Dermis microvascular lymphatic vessel endothelial cell (primary cell): ENCODE measurements at regions not wholly inside any gene's neighbourhood (a gene's known extent, or its start where the extent isn't known, plus 50 kb on each side); places are given as distances from the start of the nearest gene placed in this dataset.
"Not testable (repeated sequence)": the region's sequence is repeated elsewhere in the genome, so short reads cannot be mapped to it uniquely, and the experiment has no call there.

ENCODE experiments used
- DNase-seq, 2 donors: peaks; one replicate each; pipeline versions ENCODE4 v3.0.0 to v3.0.0-alpha.2; 2010; ENCODE audit warnings: low read depth in 2 of 2

DNA sequence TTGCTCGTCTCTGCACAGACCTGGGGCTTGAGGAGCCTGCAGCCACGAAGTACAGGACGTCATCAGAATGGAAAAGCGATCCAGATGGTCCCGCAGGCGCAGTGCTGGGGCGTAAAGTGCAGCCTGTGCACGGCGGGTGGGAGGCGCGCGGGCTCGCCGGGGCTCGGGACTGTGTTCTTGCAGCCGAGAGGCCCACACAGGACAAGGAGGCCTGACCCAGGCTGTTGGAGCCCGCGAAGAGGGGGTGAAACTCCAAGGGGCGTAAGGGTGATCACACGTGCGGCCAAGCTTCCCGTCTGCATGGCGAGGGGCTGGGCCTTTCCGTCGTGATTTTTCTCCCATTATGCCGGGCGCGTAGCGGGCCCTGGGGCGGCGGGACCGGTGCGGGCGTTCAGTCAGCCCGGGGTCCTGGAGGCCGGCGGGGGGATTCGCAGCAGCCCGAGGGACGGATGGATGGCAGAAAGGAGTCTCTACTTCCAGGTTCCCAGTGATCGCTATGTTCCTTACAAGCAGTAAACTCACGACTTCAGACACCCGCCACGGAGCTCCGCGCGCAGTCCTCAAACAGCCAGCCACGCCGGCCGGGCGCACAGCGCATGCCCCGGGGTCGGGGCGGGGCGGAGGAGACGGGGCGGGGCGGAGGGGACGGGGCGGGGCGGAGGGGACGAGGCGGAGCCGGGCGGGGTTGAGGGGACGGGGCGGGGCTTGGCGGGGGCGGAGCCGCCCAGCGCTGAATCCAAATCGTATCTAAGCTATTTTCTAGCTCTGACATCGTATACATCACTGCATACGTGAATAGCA is 141.0 kb upstream of the KCNJ18 start:
- peak; percentile 51 to 86 for DNase-seq

DNA sequence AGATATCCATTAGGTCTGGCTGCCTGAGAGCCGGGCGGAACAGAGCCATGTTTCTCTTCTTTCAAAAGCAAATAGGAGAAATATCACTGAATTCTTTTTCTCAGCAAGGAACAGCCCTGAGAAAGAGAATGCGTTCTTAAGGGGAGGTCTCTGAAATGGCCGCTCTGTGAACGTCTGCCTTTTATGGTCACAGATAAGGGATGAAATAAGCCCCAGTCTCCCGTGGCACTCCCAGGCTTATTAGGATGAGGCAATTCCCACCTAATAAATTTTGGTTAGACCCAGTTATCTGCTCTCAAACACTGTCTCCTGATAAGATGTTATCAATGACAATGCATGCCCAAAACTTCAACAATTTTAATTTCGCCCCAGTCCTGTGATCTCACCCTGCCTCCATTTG is 133.4 kb upstream of the KCNJ18 start:
- DNase-seq, result not testable (repeated sequence)

DNA sequence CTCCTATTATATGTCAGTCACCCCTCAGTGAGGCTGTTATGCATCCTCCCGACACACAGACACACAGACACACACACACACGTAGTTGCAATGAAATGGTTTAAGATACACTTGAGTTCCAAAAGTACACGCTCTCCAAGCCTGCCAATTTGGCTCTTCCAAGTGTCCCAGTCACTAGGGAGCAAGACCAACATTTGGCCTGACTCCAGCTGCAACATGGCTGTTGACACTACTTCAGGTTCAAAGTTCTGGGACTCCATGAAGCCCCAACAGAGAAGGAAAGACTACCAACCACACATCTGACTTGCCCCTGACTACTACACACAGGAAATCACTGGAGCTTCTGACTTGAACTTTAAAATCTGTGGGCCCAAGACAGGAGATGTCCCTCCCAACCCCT is 128.1 kb upstream of the KCNJ18 start:
- no peak for DNase-seq

GRCh38 chr17:21564757-21565156 is 127.6 kb upstream of the KCNJ18 start:
- not testable (repeated sequence) for DNase-seq

DNA sequence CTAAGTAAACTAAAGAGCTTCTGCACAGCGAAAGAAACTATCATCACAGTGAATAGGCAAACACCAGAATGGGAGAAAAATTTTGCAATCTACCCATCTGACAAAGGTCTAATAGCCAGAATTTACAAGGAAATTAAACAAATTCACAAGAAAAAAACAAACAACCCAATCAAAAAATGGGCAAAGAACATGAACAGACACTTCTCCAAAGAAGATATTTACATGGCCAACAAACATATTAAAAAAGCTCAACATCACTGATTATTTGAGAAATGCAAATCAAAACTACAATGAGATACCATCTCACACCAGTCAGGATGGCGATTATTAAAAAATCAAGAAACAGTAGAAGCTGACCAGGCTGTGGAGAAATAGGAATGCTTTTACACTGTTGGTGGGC is 121.9 kb upstream of the KCNJ18 start:
- DNase-seq, result not testable (repeated sequence)

DNA sequence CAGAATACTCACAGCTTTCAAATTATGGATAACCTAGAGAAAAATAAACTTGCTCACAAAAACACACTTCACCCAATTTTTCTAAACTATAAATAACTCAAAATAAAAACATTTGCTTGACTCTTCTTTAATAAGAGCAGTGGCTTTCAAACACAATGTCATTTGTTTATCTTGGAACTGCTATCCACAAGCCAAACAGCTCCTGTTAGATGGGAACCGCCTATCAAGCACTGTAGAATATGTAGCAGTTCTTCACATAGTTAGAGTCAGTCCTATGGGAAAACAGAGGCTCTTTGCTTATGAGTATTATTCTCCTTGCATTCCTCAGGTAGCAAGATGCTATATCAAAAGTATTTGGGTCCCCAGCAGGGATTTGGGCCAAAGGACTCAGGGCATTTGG is 120.2 kb upstream of the KCNJ18 start:
- DNase-seq, result not testable (repeated sequence)

- DNase-seq, result not testable (repeated sequence)
These were observed 118.9 kb upstream of the KCNJ18 start for GRCh38 chr17:21573271-21573960.

DNA sequence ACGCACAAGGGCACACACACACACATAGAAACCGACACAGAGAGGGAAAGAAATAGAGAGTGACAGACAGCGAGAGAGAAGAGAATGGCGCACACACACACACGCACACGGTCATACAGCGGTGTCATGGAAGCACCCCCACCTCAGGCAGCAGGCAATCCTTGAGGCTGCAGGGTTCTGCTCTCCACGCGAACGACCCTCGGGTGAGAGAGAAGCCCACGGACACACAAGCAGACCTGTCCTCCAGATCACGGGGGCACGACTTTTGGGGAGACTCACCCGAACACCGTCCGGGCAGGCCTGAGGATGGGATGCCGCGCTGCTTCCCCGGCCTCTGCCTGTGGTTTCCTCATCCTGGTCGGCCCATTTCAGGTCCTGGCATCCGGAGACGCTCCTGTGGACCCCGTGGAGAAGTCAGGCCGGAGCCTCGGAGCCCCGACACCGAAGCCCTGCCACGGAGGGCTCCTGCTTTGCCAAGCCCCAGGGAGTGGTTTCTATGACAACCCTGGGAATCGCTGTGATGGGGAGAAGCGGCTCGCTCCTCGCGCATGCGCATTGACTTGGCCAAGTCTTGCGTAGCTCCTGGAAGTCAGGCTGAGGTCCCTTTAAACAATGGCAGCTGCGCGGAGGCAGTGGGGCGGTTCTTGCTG is 118.2 kb upstream of the KCNJ18 start:
- peak in 1 of 2 donors; percentile 8 for DNase-seq

GRCh38 chr17:21574611-21575255 is 117.6 kb upstream of the KCNJ18 start:
- not testable (repeated sequence) for DNase-seq

- not testable (repeated sequence) for DNase-seq
These were observed 113.5 kb upstream of the KCNJ18 start for GRCh38 chr17:21578783-21579182.

DNA sequence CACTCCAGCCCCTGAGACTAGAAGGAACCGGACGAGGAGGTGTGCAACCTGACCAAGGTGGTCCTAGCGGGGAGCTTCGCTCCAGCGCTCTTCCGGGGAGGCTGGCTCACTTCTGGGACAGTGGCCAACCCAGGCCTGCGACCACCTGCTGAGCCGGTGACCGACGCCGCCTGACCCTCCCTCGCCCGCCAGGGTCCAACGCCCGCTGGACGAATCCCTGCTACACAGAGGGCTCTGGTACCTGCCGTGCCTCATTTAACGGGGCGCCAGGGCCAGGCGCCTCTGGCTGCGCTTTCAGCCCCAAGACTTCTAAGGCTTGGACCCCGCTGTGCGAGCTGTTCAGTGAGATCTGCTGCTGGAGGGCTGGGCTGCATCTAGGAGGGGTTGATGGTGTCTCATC is 99.5 kb upstream of the KCNJ18 start:
- no peak for DNase-seq

DNA sequence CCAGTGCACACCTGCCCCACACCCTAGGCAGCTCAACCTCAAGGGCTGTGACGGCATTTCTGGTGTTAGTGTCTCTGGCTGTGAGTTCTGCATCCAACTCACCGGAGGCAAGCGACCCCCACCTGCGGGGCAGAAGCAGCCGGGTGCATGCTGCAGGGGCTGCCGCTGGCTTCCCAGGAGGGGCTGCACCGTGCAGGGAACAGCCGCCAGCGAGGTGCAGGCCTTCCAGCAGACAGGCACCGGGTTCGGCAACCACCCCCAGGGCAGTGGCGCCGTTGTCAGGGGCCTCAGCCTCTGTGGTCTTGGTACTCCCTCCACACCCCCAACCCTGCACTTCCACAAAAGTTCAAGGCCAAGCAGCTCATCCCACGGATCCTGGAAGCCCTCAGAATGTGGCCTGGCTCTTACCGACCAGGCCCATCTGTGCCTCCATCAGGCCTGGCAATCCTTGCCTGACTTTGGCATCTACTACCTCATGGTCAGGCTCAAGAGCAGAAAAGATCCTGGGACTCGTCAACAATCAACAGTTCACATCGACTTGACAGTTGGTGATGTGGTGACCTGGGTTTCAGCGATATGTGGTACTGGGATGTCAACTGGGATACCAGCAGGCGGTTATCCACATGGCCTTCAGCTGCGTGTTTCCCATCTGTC is 98.7 kb upstream of the KCNJ18 start:
- DNase-seq, result not testable (repeated sequence)

- DNase-seq, result no peak
These were observed 97.2 kb upstream of the KCNJ18 start for GRCh38 chr17:21595086-21595485.

DNA sequence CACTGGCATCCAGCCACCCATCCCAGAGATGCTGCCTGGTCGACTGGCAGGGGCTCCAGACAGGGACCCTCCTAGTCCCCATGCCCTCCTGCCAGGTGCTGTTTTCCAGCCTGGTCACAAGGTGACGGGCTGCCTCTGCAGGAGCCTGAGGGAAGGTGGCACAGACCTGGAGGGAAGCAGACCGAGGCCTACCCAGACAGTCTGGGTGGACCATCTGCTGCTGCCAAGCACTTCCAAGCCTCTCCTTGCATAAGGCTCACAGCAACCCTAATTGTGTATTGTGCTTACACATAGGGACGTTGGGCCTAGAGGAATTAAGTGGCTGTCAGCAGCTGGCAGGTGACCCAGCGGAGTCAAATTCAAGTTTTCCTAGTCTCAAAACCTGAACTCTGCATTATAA is 90.1 kb upstream of the KCNJ18 start:
- no peak for DNase-seq

DNA sequence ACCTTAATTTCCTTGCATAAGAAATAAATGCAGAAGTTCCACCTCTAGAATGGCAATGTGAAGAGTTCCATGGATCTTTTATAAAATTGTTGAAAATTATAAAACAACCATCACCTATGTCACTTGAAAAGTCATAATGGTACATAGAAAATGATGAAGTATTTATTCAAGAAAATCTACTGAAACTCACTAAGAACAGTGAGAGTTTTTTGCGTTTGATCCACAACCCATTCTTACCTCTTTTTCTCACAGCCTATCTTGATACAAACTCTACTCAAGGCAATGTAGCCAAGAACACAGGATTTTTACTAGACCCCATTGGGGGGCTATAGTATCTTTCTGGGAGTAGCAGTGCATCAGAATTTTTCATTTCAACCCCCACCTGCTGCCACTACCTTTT is 89.0 kb upstream of the KCNJ18 start:
- DNase-seq, result not testable (repeated sequence)

GRCh38 chr17:21611443-21611842 is 80.9 kb upstream of the KCNJ18 start:
- DNase-seq, result not testable (repeated sequence)

DNA sequence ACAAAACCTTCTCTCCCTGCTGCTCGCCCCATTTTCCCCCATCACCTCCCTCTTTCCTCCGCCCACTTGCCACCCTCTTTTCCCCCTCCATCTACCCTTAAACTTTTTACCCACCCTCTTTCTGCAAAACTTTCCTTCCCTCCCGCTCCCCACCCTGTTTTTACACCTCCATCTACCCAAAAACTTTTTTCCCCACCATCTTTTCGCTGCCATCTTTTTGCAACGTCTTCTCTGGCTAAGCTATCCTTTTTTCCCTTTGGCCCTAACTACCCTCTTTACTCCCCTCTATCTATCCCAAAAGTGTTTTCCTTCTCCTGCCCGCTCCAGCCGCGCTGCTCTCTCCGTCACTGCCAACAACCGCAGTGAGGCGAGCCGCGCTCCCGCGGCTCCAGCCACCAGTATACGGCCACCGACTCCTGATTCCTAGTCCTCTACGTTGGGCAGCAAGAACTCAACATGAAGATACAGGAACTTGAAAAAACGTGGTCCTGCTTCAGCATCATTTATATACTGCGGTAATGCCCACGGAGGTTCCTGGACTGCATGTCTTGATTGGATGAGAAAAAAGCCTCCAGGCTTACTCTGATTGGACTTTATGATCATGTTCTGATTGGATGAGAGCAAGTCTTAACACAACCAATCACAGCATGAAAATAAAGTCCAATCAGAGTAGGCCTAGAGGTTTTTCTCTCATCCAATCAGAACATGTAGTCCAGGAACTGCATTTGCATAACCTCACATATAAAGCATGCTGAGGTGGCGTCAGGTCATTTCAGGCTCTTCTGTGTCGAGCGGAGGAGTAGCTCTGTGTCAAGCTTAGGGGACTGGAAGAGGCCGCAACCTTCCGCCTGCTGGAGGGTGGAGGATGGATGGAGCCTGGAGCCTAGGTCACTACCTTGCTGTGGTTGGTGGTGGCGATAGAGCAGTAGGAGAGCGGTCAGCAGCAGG is 79.9 kb upstream of the KCNJ18 start:
- not testable (repeated sequence) for DNase-seq

DNA sequence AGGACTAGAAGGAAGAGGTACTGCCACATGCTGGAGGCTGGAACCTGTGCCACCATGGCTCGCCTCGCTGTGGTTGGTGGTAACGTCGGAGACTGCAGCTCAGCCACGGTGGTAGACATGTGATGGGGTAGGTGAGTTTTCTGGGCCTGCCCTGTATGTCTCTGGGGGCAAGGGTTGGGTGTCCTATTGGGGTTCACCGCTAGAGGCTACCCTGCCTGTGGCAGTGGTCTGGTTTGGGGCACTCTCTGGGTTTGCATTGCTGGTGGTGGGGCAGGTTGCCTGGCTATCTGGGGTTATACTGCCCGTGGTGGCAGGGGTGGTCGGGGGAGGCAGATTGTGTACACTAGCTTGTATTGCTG is 79.3 kb upstream of the KCNJ18 start:
- no peak for DNase-seq

DNA sequence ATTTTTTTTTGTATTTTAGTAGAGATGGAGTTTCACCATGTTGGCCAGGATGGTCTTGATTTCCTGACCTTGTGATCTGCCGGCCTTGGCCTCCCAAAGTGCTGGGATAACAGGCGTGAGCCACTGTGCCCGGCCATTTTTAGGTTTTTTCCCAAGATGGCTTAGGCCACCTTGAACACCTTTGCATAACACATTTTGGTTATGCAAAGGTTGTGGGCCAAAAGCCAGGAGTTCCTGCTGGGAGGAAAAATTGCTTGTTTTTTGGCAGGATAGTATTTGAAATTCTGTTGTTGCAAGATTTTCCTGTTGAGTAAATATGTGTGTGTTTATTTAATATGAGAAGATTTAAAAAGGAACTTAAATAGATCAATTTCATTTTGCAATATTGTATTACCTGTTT is 65.3 kb upstream of the KCNJ18 start:
- not testable (repeated sequence) for DNase-seq
